ENCODE measurements at regions not wholly inside any gene's neighbourhood (a gene's known extent, or its start where the extent isn't known, plus 50 kb on each side); places are given as distances from the start of the nearest gene placed in this dataset.

DNA sequence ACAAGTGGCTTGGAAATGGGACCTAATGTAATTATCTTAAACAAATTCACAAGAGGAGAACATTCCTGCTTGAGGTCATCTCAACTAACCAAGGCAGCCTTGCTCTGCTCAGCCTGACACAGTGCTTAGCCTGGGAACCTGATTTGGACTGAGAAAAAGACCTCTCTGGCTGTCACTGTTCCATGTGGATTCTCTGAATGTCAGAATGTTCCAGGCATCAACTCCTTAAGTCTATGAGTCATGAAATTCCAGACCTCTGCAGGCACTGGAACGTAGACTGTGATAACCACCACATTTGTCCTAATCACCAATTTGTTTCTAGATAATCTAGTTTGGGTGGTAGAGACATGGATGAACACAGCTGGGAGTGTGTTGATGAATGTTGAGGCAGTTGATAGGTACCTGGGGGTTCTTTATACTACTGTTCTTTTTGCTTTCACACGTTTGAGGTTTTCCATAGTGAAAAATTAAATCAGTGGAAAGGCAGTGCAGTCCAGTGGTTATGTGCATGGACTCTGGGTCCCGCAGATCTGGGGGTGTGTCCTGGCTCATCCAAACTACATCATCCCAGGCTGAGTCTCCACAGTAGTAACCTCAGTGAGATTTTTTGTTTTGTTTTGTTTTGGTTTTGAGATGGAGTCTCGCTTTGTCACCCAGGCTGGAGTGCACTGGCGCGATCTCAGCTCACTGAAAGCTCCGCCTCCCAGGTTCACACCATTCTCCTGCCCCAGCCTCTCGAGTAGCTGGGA lies 269.6 kb downstream of the MN1 start:
- 87% methylated on average over 7 of the region's 8 CpGs; no CpG with 5 or more reads in 1 of the 2 experiments for WGBS, 2 experiments (ENCODE audit: extremely low coverage in 1 of 2, insufficient coverage in 1 of 2, insufficient read length in 1 of 2, insufficient replicate concordance in 2 of 2, low coverage in 1 of 2, low lambda C conversion rate in 2 of 2, missing lambda C conversion rate in 1 of 2)
- Histone ChIP-seq H3K4me3 (ENCODE audit: extremely low read depth in 1 of 4, insufficient read depth in 2 of 4, low read depth in 3 of 4, low read length in 4 of 4) (no peak overlapping the region), H3K23me2 (ENCODE audit: low read depth, low read length) (no peaks in the 10 kb centered on the region), H3K27ac (ENCODE audit: low read depth, low read length) (no peak overlapping the region), H3K4ac (replicated peaks; ENCODE audit: insufficient read length, low read depth, low read length) (no peak overlapping the region), H3K18ac (ENCODE audit: extremely low read depth, low read length) (0 out of 2 replicates have a peak overlapping the region, but pooled peaks have one; percentile 13), H3K9me3 (ENCODE audit: insufficient read depth in 2 of 2, low read depth in 1 of 2, low read length in 1 of 2) (no peaks in the 10 kb centered on the region), H3K79me1 (ENCODE audit: low read depth, low read length) (no peaks in the 10 kb centered on the region), H2BK20ac (ENCODE audit: low read length) (no peak overlapping the region), H3K36me3 (ENCODE audit: control insufficient read depth in 2 of 4, insufficient read depth in 4 of 4, low read length in 3 of 4) (no peaks in the 10 kb centered on the region), H2BK120ac (replicated peaks; ENCODE audit: low read depth, low read length) (no peak overlapping the region), H3K56ac (replicated peaks; ENCODE audit: insufficient read length, low read depth, low read length) (no peak overlapping the region), H2BK15ac (ENCODE audit: low read length) (no peak overlapping the region), H4K5ac (ENCODE audit: insufficient read length, low read depth, low read length) (no peak overlapping the region), H3K27me3 (replicated peaks in 1 of 4; ENCODE audit: control insufficient read depth in 3 of 4, extremely low read depth in 1 of 4, insufficient read depth in 3 of 4, low read length in 3 of 4) (no peaks in the 10 kb centered on the region; a peak in 1 of 7 replicates), H2AFZ (ENCODE audit: low read length) (no peak overlapping the region), H4K20me1 (replicated peaks in 1 of 2; ENCODE audit: control insufficient read depth in 1 of 2, insufficient read depth in 2 of 2, low read length in 2 of 2) (no peaks in the 10 kb centered on the region), H3K4me2 (ENCODE audit: insufficient read depth in 1 of 2, low read depth in 2 of 2, low read length in 2 of 2) (no peak overlapping the region), H2AK5ac (ENCODE audit: low read depth, low read length) (no peak overlapping the region), H3K4me1 (replicated peaks in 1 of 4; ENCODE audit: control insufficient read depth in 3 of 4, insufficient read depth in 4 of 4, low read length in 3 of 4) (no peaks in the 10 kb centered on the region), H3K14ac (ENCODE audit: insufficient read length) (no peak overlapping the region), H3K79me2 (ENCODE audit: control insufficient read depth in 1 of 2, insufficient read depth in 2 of 2, low read length in 2 of 2) (no peaks in the 10 kb centered on the region), H2BK12ac (ENCODE audit: low read depth, low read length) (no peak overlapping the region), H3K23ac (ENCODE audit: insufficient read length) (no peak overlapping the region), H2BK5ac (ENCODE audit: low read depth, low read length) (no peak overlapping the region), H4K8ac (ENCODE audit: extremely low read depth, insufficient read depth, low read length) (peak overlapping the region; percentile 62; the same call in 1 of the 2 replicates), H4K91ac (replicated peaks; ENCODE audit: insufficient read length, low read length) (no peak overlapping the region), H3K9ac (replicated peaks in 1 of 4; ENCODE audit: extremely low read depth in 1 of 4, low read depth in 3 of 4, low read length in 3 of 4) (no peak overlapping the region)
- FAIRE-seq (no peak), DNase-seq (ENCODE audit: low read depth in 1 of 2, low spot score in 2 of 2) (no peak)
- POLR2A ChIA-PET (ENCODE audit: partially characterized antibody) = interaction anchor here (0.9 kb wide), 1 partner anchor 9 kb away, joined by 3 read pairs; no protein-coding TSS in a partner anchor
- TF ChIP-seq SUZ12 (IDR thresholded peaks at IDR 0.05; ENCODE audit: low read length) (no peak), TEAD4 (IDR thresholded peaks at IDR 0.05; ENCODE audit: low read depth, low read length) (no peak), CBX5 (IDR thresholded peaks at IDR 0.05; ENCODE audit: low read depth, low read length) (no peak), TBP (IDR thresholded peaks at IDR 0.05; ENCODE audit: low read depth, low read length) (no peak), POU5F1 (IDR thresholded peaks at IDR 0.05; ENCODE audit: low read depth, low read length) (no peak), RBBP5 (IDR thresholded peaks at IDR 0.05; ENCODE audit: borderline replicate concordance, low read depth, low read length) (no peak), CBX8 (IDR thresholded peaks at IDR 0.05; ENCODE audit: borderline replicate concordance, low read depth, low read length) (no peak), KDM5A (IDR thresholded peaks at IDR 0.05; ENCODE audit: low read length) (no peak), POLR2A (IDR thresholded peaks at IDR 0.05; ENCODE audit: control extremely low read depth in 1 of 2, low read depth in 2 of 2, low read length in 2 of 2) (no peak), MAX (IDR thresholded peaks at IDR 0.05) (no peak)
- TF ChIP-seq, protein P1, sequence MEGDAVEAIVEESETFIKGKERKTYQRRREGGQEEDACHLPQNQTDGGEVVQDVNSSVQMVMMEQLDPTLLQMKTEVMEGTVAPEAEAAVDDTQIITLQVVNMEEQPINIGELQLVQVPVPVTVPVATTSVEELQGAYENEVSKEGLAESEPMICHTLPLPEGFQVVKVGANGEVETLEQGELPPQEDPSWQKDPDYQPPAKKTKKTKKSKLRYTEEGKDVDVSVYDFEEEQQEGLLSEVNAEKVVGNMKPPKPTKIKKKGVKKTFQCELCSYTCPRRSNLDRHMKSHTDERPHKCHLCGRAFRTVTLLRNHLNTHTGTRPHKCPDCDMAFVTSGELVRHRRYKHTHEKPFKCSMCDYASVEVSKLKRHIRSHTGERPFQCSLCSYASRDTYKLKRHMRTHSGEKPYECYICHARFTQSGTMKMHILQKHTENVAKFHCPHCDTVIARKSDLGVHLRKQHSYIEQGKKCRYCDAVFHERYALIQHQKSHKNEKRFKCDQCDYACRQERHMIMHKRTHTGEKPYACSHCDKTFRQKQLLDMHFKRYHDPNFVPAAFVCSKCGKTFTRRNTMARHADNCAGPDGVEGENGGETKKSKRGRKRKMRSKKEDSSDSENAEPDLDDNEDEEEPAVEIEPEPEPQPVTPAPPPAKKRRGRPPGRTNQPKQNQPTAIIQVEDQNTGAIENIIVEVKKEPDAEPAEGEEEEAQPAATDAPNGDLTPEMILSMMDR (IDR thresholded peaks at IDR 0.05; ENCODE audit: control extremely low read depth in 1 of 3, insufficient read depth in 1 of 3, low read depth in 1 of 3, low read length in 3 of 3) = no peak
- CTCF ChIA-PET (ENCODE audit: partially characterized antibody) = interaction anchor here (0.6 to 1.1 kb wide), 2 partner anchors 8 to 65 kb away, joined by 3 to 6 read pairs; no protein-coding TSS in a partner anchor

All from H1 (cell line).